ENCODE measurements at regions not wholly inside any gene's neighbourhood (a gene's known extent, or its start where the extent isn't known, plus 50 kb on each side); places are given as distances from the start of the nearest gene placed in this dataset.

DNA sequence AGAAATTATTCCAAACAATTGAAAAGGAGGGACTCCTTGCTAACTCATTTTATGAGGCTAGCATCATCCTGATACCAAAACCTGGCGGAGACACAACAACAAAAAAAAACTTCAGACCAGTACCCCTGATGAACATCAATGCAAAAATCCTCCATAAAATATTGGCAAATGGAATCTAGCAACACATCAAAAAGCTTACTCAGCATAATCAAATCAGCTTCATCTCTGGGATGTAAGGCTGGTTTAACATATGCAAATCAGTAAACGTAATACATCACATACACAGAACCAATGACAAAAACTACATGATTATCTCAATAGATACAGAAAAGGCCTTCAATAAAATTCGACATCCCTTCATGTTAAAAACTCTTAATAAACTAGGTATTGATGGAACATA, 440.1 kb downstream of the NUF2 start:
- DNase-seq = no peak

DNA sequence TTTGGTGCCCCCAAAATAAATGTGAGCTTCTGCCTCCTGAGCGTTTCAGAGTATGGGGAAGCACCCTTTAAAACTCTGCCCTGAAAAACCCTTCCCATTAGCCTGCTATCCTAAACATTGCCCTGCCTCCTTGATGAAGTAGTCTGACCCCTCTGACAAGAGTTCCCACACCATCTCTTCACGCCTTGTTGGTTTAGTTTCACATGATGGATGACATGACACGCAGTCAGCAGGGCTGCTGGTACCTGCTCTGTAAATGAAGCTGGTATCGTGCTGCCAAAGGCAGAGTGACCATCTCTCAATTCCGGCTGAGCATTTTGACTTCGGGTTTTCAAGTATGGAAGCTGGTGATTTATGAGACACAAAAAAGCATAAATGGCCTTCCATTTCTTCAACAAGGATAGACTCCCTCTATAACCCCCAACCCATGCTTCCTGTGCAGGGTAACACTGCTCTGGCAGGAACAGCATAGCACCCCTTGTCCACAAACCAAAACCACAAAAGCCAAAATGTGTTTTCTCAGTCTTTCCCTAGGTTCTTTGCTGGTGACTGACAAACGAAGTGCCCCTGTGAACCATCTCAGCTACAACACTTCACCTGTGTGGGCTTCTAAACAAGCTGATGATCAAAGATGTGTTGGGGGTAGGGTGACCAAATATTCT, 444.6 kb downstream of the NUF2 start:
- DNase-seq = no peak

DNA sequence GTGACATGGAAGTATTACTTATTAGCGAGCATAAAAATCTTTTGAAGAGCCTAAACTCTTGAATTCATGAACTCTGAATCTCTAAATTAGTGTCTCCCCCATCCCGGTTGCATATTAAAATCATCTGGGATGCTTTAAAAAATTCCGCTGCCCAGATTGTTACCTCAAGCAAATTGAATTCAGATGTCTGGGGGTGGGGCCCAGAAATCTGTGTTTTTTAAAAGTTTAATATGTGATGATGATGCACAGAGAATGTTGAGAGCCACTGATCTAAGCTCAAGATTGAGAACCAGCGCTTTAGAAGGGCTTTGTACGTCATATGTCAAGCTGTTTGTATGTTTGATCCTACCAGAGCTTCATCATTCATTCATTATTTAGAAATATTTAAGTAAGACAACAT, 446.8 kb downstream of the NUF2 start:
- no peak for DNase-seq

DNA sequence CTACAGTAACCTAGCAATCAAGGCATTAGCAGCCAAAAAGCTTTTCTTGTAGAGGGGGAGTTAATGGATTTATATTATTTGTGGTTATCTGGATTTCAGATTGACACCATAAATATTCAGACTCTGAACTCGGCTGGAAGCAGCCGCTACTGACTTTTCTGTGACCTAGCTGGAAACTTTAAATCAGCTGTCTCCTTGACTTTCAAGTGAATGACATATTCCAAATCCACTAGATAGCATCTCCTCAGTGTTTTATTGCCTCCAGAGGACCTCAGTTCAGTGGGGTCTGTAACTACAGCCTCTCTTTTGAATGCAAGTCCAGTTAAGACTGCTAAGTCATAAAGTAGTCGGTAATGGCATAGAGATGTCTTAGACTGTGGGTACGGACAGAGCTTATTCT, 448.5 kb downstream of the NUF2 start:
- no peak for DNase-seq

GRCh38 chr1:163771637-163772036, 449.9 kb downstream of the NUF2 start:
- no peak for DNase-seq

DNA sequence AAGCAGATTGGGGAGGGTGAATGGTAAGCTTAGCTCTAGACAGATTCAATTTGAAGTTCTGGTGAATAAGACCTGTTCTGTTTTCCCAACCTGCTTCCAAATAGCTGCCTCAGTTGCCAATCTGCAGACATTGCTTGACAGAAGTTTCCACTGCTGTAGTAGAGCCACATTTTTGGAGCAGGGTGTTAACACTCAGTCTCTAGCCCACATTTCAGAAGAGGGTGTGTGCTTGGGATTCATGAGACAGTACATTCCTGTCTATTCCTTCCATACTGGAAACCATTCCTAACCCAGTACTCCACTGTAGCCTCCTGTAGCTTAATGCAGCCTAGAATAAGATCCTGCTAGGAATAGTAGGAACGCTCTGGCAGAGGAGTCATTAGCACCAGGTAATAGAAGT, 450.5 kb downstream of the NUF2 start:
- DNase-seq = no peak

GRCh38 chr1:163773396-163773795, 451.6 kb downstream of the NUF2 start:
- DNase-seq = no peak

DNA sequence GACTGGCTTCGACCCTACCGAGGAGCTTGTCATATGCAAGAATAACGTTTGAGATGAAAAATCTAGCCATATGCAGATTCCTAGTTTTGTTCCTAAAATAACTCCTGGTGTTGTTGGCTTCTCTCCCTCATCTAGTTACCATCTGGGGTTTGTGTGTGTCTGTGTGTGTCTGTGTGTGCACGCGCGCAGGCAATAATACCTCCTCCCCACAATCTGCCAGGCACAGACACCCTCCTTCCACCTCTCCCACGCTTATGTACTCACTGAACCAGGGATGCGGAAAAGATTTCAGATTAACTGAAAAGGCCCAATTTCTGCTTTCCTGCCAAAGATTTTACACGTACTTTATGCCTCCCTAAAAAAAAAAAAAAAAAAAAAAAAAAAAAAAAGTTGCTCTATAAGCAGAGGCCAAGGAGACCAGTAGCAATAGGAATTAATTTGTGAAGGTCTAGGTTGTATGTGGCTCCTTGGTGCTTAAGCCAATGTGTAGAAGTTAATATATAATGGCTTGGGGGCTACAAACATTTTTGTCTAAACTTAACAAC, 452.7 kb downstream of the NUF2 start:
- DNase-seq = no peak

DNA sequence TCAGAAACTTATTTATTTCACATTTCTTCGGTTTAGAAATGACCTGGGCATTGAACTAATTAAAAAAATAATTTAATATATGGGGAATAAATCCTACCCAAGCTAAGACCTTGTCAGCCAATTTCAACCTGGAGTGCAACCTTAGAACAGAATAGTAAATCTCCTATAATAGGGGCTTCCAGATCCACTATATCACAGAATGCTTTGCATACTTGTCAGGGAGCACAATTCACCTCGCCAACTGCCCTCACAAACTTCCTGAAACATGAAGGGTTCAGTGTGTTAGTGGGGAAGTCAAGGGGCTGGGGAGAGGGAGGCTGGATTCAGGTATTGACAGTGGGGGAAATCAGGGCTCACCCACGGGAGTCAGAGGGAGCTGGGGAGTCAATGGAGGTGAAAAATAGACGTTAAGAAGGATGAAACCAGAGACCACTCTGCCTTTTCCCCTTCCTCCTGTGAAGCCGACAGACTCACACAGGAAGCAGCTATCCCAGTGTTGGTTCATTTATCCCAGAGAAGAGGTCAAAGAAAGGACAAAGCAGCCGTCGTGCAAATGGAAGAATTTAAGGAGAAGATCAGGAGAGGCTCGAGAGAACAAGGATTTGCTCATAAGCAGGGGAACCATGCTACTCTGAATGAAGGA, 453.3 kb downstream of the NUF2 start:
- DNase-seq = no peak

GRCh38 chr1:163777205-163777604, 455.5 kb downstream of the NUF2 start:
- DNase-seq = no peak

DNA sequence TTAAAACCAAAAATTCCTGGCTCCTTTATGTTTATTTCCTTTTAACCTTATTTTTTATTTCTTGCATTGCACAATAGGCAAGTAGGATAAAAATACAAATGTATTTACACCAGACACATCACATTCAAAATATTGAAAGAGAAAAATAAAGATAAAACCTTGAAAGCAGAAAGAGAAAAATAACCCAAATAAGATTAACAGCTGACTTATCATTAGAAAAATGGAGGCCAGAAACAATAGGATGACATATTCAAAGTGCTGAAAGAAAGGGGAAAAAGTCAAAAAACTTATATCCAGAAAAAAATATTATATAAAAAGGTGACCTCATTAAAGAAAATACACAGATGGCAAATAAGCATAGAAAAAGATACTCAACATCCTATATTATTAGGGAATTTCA, 459.4 kb downstream of the NUF2 start:
- DNase-seq = no peak

GRCh38 chr1:163785868-163786405, 464.2 kb downstream of the NUF2 start:
- DNase-seq = no peak

DNA sequence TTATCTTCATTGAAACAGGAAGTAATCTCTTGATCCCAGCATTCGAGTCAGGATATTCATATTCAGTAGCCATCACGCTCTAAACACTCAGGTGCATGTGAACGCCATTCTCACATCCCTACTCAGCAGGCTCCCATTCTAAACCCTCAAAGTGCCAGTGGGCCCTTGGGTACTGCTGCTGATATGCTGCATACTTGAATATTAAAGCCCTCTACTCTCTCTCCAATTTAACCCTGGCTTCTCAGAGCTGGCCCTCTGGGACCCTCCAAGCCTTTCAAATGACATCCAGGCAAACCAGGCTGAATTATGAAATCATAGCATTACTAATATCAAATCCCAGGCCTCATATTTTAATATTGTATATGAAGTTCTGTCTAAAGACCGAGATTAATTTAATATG, 468.2 kb downstream of the NUF2 start:
- DNase-seq = no peak

GRCh38 chr1:163794551-163794950, 472.8 kb downstream of the NUF2 start:
- no peak for DNase-seq

GRCh38 chr1:163796394-163796821, 474.7 kb downstream of the NUF2 start:
- no peak for DNase-seq

GRCh38 chr1:163797816-163798215, 476.1 kb downstream of the NUF2 start:
- DNase-seq = no peak

DNA sequence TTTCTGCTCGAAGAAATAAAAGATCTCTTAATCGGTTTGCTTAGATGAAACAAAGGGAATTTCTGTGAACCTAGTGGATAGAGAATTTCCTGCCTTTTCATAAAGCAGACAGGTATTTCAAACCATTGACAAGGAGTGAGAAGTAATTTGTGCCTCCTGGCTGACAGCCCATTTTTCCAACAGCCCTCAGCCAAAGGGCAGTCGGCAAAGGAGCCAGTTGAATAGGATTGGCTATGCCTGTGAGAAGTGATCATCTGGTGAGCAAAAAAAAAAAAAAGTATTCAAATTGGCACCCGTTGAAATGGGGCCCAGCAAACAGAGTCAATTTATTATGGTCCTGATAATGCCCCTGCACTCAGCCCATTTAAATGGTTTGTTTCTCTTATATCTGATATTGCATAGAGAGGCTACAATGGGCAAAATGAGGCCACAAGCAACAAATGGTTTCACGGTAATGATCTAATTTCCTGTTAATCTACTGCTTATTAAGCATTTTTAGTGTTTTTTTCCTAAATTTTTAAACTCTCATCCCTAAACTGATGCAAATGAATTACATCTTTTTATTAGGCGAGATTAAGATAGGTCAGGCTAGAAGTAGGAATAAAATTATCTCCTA, 477.5 kb downstream of the NUF2 start:
- DNase-seq = no peak

- DNase-seq = no peak
These were observed 485.7 kb downstream of the NUF2 start for GRCh38 chr1:163807331-163808049.

DNA sequence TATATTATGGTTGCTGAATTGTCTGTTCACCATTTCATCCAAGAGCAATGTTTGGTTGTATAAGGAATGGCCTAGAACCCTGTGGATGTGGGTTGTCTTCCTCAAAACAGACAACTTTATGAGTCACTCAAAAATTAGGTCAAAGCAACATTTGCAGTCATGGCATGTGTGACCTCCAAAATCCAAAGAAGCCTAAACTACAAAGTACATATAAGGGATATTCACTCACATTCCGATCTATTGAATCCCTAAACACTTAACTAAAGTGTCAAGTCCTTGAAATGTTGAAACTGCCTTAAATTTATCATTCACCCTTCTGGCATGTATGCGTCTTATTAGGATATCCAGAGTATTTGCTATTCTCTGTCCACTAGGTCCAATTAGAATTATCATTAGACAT, 491.5 kb downstream of the NUF2 start:
- no peak for DNase-seq

DNA sequence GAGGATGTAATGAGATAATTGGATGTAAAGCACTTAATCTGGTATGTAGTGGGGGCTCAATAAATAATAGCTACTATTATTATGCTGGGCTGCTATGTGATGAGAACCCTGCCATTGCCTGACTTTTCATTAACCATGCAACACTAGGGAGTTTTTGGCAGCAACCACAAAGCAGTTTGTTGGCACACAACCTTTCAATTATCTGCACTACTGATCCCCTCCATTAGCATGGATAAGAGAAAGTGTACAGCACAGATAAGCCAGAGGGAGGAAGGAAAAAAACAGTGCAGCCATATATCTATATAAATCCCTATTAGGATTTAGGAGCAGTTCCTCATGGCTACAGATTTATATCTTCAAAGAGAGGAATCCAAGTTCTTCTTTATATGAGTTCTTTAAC, 498.5 kb downstream of the NUF2 start:
- no peak for DNase-seq

GRCh38 chr1:163820766-163821165, 499.0 kb downstream of the NUF2 start:
- no peak for DNase-seq

DNA sequence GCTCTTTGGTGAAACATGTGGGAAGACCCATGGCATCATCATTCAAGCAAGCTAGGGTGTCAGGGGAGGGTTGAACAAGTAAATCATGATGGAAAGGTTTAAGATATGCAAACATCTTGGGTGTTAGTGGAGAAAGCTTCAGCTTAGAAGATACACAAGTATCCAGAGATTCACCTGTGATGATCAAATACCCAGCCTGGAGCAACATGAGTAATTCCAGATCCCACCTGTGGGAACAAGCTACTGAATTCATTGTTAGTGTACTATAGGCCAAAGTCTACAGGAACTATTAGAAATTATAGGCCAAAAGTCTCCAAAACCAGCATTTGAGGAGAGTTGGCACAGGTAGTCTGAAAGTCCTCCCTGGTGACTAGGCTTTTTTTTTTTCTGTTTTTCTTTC, 499.9 kb downstream of the NUF2 start:
- no peak for DNase-seq

GRCh38 chr1:163823017-163823416, 501.3 kb downstream of the NUF2 start:
- DNase-seq = no peak

All from NCI-H524 treated with DMSO at 0.1 percent for 48 hours (cell line).